Fibroblast of lung (primary cell): ENCODE measurements at regions not wholly inside any gene's neighbourhood (a gene's known extent, or its start where the extent isn't known, plus 50 kb on each side); places are given as distances from the start of the nearest gene placed in this dataset.

Experiments used
- EZH2 ChIP-seq: IDR thresholded peaks from 2 replicates; pipeline ENCODE4 v1.5.1; 2012; ENCODE audit warnings: low read length, control low read depth, mild to moderate bottlenecking; ENCODE audit errors: missing control alignments
- TF ChIP-seq, protein P1 (sequence below), 2 donors: IDR thresholded peaks in 1 of 2; conservative IDR thresholded peaks in 1 of 2; 1 replicate in 1 of 2; 2 replicates in 1 of 2; pipeline ENCODE4 v1.5.1; 2011 to 2012; ENCODE audit warnings: low read length in 2 of 2, control low read depth in 1 of 2, inconsistent platforms in 1 of 2, low read depth in 1 of 2, mild to moderate bottlenecking in 1 of 2

- TF ChIP-seq, protein P1, sequence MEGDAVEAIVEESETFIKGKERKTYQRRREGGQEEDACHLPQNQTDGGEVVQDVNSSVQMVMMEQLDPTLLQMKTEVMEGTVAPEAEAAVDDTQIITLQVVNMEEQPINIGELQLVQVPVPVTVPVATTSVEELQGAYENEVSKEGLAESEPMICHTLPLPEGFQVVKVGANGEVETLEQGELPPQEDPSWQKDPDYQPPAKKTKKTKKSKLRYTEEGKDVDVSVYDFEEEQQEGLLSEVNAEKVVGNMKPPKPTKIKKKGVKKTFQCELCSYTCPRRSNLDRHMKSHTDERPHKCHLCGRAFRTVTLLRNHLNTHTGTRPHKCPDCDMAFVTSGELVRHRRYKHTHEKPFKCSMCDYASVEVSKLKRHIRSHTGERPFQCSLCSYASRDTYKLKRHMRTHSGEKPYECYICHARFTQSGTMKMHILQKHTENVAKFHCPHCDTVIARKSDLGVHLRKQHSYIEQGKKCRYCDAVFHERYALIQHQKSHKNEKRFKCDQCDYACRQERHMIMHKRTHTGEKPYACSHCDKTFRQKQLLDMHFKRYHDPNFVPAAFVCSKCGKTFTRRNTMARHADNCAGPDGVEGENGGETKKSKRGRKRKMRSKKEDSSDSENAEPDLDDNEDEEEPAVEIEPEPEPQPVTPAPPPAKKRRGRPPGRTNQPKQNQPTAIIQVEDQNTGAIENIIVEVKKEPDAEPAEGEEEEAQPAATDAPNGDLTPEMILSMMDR (conservative IDR thresholded peaks at IDR 0.05 in 1 of 2, IDR thresholded peaks at IDR 0.05 in 1 of 2; ENCODE audit: low read depth in 1 of 2, low read length in 2 of 2) = no peak
- no peak for TF ChIP-seq EZH2
Observed at GRCh38 chr4:89599026-89599425, 237.9 kb downstream of the SNCA start.
